ENCODE measurements at regions not wholly inside any gene's neighbourhood (a gene's known extent, or its start where the extent isn't known, plus 50 kb on each side); places are given as distances from the start of the nearest gene placed in this dataset.

GRCh38 chr3:106542101-106542769, 673.4 kb upstream of the CBLB start:
- TF ChIP-seq, protein P1, sequence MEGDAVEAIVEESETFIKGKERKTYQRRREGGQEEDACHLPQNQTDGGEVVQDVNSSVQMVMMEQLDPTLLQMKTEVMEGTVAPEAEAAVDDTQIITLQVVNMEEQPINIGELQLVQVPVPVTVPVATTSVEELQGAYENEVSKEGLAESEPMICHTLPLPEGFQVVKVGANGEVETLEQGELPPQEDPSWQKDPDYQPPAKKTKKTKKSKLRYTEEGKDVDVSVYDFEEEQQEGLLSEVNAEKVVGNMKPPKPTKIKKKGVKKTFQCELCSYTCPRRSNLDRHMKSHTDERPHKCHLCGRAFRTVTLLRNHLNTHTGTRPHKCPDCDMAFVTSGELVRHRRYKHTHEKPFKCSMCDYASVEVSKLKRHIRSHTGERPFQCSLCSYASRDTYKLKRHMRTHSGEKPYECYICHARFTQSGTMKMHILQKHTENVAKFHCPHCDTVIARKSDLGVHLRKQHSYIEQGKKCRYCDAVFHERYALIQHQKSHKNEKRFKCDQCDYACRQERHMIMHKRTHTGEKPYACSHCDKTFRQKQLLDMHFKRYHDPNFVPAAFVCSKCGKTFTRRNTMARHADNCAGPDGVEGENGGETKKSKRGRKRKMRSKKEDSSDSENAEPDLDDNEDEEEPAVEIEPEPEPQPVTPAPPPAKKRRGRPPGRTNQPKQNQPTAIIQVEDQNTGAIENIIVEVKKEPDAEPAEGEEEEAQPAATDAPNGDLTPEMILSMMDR (IDR thresholded peaks at IDR 0.05; ENCODE audit: low read depth, low read length): no peak
- TF ChIP-seq EZH2phosphoT487 (IDR thresholded peaks at IDR 0.05; ENCODE audit: low read depth): no peak
